ENCODE measurements at regions not wholly inside any gene's neighbourhood (a gene's known extent, or its start where the extent isn't known, plus 50 kb on each side); places are given as distances from the start of the nearest gene placed in this dataset.

GRCh38 chr10:107666214-107666613 lies 501.7 kb upstream of the SORCS1 start:
- TF ChIP-seq CTCF (conservative IDR thresholded peaks at IDR 0.05; ENCODE audit: low read depth, low read length) (no peak), EZH2 (IDR thresholded peaks at IDR 0.05; ENCODE audit: low read length, unreplicated experiment) (no peak), EZH2phosphoT487 (IDR thresholded peaks at IDR 0.05; ENCODE audit: borderline replicate concordance, low read length) (no peak)
